HG02884 (cell line): ENCODE measurements at regions not wholly inside any gene's neighbourhood (a gene's known extent, or its start where the extent isn't known, plus 50 kb on each side); places are given as distances from the start of the nearest gene placed in this dataset.

Experiments used
- ATAC-seq: cut with Tn5 transposase; IDR thresholded peaks from one replicate; pipeline ENCODE4 v1.9.1; 2021; ENCODE audit warnings: mild to moderate bottlenecking, moderate library complexity; ENCODE audit not compliant: unreplicated experiment

DNA sequence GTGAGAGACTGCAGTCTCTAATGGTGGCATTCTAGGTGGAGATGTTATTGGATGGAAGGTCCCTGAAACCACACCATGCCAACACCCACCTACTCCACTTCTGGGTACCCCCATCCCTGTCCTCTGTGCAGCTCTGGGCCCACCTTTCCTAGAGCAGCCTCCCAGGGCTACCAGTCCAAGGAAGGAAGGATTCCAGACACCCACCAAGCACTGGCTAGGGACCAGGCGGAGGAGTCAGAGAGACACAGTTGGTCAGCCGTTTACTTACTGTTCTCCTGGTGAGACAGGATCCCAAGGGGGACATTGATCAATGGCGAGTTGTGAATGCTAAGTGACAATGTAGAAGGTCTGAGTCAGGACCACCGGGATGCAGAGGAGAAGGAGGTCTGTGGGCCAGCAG is 151.6 kb downstream of the TTC32 start:
- ATAC-seq: no peak

DNA sequence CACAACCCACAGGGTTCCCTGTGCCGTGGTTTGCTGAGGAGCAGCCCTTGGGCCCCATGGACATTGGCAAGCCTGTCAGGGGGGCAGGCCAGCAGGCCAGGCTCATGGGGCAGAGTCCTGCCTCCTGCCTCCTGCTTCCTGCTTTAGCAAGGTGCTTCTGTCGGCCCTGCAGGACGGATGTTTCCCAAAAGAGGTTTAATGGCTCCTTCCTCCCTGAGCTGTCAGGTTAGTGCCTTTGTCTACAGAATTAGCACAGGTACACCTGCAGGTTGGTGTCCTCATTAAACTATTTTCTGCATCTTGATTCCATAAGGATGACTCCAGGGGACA is 152.3 kb downstream of the TTC32 start:
- ATAC-seq: no peak

GRCh38 chr2:19748711-19749506 is 152.9 kb downstream of the TTC32 start:
- ATAC-seq: no peak

DNA sequence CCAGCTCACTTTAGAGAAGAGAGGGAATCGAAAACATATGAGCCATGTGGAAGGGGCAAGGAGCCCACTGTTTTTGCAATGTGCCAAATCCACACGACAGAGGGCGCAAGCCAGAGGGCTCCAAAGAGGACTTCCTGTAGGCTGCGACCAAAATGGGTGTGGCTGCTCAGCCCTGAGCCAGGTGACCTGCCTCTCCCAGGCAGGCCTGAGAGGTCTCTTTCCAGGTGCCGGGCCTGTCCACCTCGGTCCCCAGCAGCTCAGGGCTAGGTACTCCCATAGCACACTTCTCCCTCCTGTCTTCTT is 153.8 kb downstream of the TTC32 start:
- ATAC-seq: no peak

- no peak for ATAC-seq
Measured at GRCh38 chr2:19747310-19748072, 154.3 kb downstream of the TTC32 start.

GRCh38 chr2:19746611-19747309 is 155.0 kb downstream of the TTC32 start:
- ATAC-seq: no peak

DNA sequence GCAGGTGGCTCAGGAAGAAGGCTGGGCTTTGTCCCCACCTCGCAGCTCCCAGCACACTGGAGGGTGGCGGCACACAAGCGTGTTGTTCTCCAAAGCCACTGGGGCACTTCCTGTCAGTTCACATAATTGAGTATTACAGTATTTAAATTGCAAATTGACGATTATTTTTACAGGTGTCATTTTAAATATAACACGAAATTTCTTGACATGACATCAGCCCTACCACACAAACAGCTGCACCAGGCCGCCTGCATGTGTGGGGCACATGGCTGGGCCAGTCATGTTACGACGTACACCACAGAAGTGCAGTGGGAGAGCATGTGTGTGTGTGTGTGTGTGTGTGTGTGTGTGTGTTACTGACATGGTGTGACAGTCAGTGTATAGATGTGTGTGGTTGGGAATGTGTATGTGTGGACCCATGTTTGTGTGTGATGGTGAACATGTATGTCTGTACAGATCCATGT is 155.6 kb downstream of the TTC32 start:
- ATAC-seq: no peak

- no peak for ATAC-seq
Measured at GRCh38 chr2:19745318-19746136, 156.3 kb downstream of the TTC32 start.

DNA sequence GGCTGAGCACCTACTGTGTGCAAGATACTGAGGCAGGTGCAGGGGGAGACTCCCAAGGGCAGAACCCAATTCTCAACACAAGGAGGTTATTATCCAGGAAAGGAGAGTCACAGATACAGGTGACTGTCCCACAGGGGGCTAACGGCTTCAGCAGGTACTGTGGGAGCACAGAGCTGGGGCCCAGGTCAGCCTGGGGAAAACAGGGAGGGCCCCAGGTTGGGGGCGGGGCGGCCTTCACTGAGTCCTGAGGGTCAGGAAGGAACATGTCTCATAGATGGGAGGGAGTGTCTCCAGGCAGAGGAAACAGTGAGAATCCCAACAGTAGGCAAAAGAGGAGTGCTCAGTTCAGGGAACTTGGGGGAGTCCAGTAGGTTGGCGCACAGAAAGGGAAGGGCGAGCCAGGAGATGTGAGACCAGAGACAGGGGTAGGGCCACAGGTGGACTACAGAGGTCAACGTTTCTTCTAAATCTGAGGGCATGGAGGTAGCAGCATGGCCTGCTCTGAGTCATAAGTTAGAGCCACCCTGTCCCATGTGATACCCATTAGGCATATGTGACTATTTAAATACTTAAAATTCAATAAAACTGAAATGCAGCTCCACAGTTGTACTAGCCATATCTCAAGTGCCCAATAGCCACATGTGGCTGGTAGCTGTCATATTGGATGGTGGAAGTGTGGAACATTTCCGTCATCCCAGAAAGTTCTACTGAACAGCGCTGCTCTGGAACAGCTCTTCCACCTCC is 157.2 kb downstream of the TTC32 start:
- ATAC-seq: no peak

DNA sequence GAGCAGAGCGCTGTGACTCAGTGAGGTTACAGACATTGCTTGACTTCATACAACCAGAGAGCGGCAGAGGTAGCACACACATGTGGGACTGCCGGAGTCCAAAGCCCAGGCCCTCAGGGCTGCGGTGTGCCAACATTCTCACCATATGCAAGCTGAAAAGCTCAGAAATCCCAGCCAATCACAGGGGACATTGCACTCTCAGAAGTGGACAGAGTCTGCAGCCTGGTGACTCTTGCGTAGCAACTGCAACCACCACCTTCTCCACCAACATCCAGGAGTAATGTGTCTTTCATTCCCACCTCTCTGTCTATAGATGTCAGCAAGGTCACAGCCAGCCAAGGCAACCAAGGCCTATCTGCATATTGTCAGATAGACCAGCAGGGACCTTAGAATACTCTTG is 158.1 kb downstream of the TTC32 start:
- ATAC-seq: no peak

DNA sequence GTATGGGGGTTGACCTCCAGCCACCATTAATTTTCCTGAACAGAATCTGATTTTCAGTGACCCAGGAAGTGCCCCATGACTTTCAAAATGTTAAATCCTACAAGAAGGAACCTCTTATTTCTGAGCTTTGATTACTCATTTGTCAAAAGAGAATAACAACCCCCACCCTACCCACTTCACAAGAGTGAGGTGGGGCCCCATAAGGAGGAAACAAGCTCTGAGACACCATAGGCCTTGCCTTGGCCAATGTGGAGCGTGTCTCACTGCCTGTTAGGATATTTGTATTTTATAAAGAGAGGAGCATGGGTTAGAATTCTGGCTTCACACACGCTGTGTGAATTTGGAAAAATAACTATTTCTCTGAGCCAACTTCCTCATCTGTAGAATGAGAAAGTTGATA is 158.9 kb downstream of the TTC32 start:
- ATAC-seq: no peak

DNA sequence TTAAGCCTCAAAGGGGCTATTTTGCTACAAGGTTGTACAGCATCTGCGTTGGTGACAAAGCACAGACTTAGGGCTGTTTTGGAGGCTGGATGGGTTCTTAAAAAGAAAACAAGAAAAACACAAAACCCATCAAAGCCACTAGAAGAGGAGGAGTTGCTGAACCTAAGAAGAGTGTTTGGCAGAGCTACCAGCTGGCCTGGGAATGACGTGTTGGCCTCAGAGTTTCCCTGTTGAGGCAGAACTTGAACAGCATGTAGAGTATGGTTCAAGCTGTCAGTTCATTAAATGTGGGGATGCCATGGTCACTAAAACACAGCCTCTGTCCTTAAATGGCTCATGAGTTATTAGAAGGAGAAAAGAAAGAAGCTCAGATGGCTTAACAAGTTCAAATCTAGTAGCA is 162.5 kb downstream of the TTC32 start:
- no peak for ATAC-seq

- ATAC-seq: no peak
Measured at GRCh38 chr2:19738707-19739106, 163.1 kb downstream of the TTC32 start.

- no peak for ATAC-seq
Measured at GRCh38 chr2:19736191-19736831, 165.5 kb downstream of the TTC32 start.

- ATAC-seq: no peak
Measured at GRCh38 chr2:19733951-19734425, 167.8 kb downstream of the TTC32 start.

DNA sequence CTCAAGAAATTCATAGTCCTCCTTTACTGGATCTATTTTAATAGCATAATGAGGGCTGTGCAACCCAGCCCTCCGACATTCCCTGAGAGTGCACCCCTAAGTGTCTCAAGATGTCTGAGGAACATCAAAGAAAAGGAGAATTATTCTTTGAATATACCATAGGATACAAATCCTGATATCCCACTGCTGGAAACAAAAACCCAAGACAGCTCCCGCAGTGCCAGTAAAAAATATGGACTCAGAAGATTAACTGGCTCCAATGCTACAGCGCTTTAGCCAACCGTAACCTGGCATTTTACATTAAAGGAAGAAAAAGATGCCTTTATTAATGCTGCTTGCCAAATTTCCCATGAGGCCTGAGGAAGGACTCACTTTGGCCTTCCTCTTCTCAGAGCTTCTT is 168.4 kb downstream of the TTC32 start:
- ATAC-seq: no peak

DNA sequence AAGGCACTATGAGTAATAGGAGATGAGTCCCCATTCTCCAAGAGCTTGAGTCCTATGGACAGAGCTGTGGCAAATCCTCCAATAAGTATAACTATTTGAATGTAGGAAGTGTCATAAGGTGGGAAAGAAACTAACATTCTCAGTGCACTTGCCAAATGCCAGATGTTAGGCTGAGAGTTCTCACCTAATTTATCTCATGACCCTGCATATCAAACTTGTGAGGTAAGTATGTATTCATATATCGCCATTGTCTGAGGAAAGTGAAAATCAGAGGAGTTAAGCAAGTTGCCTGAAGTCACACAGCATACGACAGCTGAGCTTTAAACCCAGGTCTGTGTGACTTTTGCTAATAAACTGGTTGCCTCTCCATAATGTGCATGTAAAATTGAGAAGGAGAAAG is 169.5 kb downstream of the TTC32 start:
- ATAC-seq: no peak

- ATAC-seq: no peak
Measured at GRCh38 chr2:19731515-19731914, 170.3 kb downstream of the TTC32 start.

GRCh38 chr2:19731037-19731436 is 170.7 kb downstream of the TTC32 start:
- no peak for ATAC-seq

- no peak for ATAC-seq
Measured at GRCh38 chr2:19728125-19728524, 173.7 kb downstream of the TTC32 start.
